ENCODE measurements at regions not wholly inside any gene's neighbourhood (a gene's known extent, or its start where the extent isn't known, plus 50 kb on each side); places are given as distances from the start of the nearest gene placed in this dataset.

DNA sequence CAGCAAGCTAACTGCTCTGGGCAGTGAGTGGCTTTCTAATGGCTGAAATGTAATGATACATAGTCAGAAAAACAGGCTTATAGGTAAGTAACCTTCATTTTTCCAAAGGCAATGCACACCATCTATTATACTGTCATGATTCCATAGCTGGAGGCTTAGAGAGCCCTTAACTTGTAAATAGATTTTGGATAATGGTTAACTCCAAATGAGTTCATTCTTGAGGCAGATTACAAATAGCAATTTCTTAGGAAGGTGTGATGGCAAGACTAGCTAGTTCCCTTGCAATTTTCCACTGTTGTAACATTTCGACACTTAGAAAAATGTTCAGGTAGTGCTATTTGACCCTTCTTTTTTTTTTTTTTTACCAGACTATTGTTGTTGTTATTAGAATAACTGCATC lies 789.8 kb upstream of the PCDH9 start:
- H3K23me2 ChIP-seq (ENCODE audit: low read depth, low read length): no peaks in the 10 kb centered on the region
- H3K9me3 ChIP-seq (ENCODE audit: insufficient read depth in 2 of 2, low read depth in 1 of 2, low read length in 1 of 2): peaks cover 0 to 5% of the 10 kb centered on the region in 2 experiments; a peak in 3 of 4 replicates
- no peak overlapping the region for H3K4me2 ChIP-seq (ENCODE audit: insufficient read depth in 1 of 2, low read depth in 2 of 2, low read length in 2 of 2)
- FAIRE-seq (no peak), DNase-seq (ENCODE audit: low read depth in 1 of 2, low spot score in 2 of 2) (no peak)
- H3K4me3 ChIP-seq (ENCODE audit: extremely low read depth in 1 of 4, insufficient read depth in 2 of 4, low read depth in 3 of 4, low read length in 4 of 4): no peak overlapping the region
- no peak overlapping the region for H2BK15ac ChIP-seq (ENCODE audit: low read length)
- 0 out of 8 replicates have a peak, but pooled peaks cover 0 to 3% (median 0%) of the 10 kb centered on the region in 4 experiments for H3K36me3 ChIP-seq (ENCODE audit: control insufficient read depth in 2 of 4, insufficient read depth in 4 of 4, low read length in 3 of 4)
- no peak overlapping the region for H3K4ac ChIP-seq (replicated peaks; ENCODE audit: insufficient read length, low read depth, low read length)
- no peak overlapping the region for H4K5ac ChIP-seq (ENCODE audit: insufficient read length, low read depth, low read length)
- POLR2A ChIA-PET (ENCODE audit: partially characterized antibody): no interaction called here
- H3K27me3 ChIP-seq (replicated peaks in 1 of 4; ENCODE audit: control insufficient read depth in 3 of 4, extremely low read depth in 1 of 4, insufficient read depth in 3 of 4, low read length in 3 of 4): no peaks in the 10 kb centered on the region
- CTCF ChIA-PET (ENCODE audit: partially characterized antibody): interaction anchor here (0.7 kb wide), 1 partner anchor 303 kb away, joined by 3 read pairs; no protein-coding TSS in a partner anchor
- TF ChIP-seq BACH1 (IDR thresholded peaks at IDR 0.05; ENCODE audit: low read length) (no peak), PHF8 (conservative IDR thresholded peaks at IDR 0.05; ENCODE audit: low read depth, low read length) (no peak), YY1 (IDR thresholded peaks at IDR 0.05; ENCODE audit: low read depth, low read length) (no peak), ASH2L (IDR thresholded peaks at IDR 0.05; ENCODE audit: low read length) (no peak), SAP30 (IDR thresholded peaks at IDR 0.05; ENCODE audit: insufficient read depth, insufficient replicate concordance, low read length) (no peak), HDAC6 (IDR thresholded peaks at IDR 0.05; ENCODE audit: low read depth, low read length) (no peak), CREB1 (IDR thresholded peaks at IDR 0.05) (no peak), FOSL1 (IDR thresholded peaks at IDR 0.05; ENCODE audit: insufficient read depth, low read depth, low read length) (no peak)
- 100% methylated on average over 1 of the region's 1 CpG; no CpG with 5 or more reads in 1 of the 2 experiments for WGBS, 2 experiments (ENCODE audit: extremely low coverage in 1 of 2, insufficient coverage in 1 of 2, insufficient read length in 1 of 2, insufficient replicate concordance in 2 of 2, low coverage in 1 of 2, low lambda C conversion rate in 2 of 2, missing lambda C conversion rate in 1 of 2)
- no peak overlapping the region for H3K9ac ChIP-seq (replicated peaks in 1 of 4; ENCODE audit: extremely low read depth in 1 of 4, low read depth in 3 of 4, low read length in 3 of 4)
- H3K23ac ChIP-seq (ENCODE audit: insufficient read length): no peak overlapping the region
- no peak overlapping the region for H4K8ac ChIP-seq (ENCODE audit: extremely low read depth, insufficient read depth, low read length)
- H3K18ac ChIP-seq (ENCODE audit: extremely low read depth, low read length): no peak overlapping the region
- H2AFZ ChIP-seq (ENCODE audit: low read length): no peak overlapping the region
- no peak overlapping the region for H2BK12ac ChIP-seq (ENCODE audit: low read depth, low read length)
- no peak overlapping the region for H3K14ac ChIP-seq (ENCODE audit: insufficient read length)
- no peak overlapping the region for H3K56ac ChIP-seq (replicated peaks; ENCODE audit: insufficient read length, low read depth, low read length)
- no peak overlapping the region for H2BK120ac ChIP-seq (replicated peaks; ENCODE audit: low read depth, low read length)
- no peak overlapping the region for H2BK20ac ChIP-seq (ENCODE audit: low read length)
- H3K79me1 ChIP-seq (ENCODE audit: low read depth, low read length): no peaks in the 10 kb centered on the region
- H3K4me1 ChIP-seq (replicated peaks in 1 of 4; ENCODE audit: control insufficient read depth in 3 of 4, insufficient read depth in 4 of 4, low read length in 3 of 4): peaks cover 0 to 9% (median 7%) of the 10 kb centered on the region in 4 experiments; a peak in 6 of 7 replicates
- H4K91ac ChIP-seq (replicated peaks; ENCODE audit: insufficient read length, low read length): no peak overlapping the region
- H3K79me2 ChIP-seq (ENCODE audit: control insufficient read depth in 1 of 2, insufficient read depth in 2 of 2, low read length in 2 of 2): no peaks in the 10 kb centered on the region
- H4K20me1 ChIP-seq (replicated peaks in 1 of 2; ENCODE audit: control insufficient read depth in 1 of 2, insufficient read depth in 2 of 2, low read length in 2 of 2): no peaks in the 10 kb centered on the region
- no peak overlapping the region for H3K27ac ChIP-seq (ENCODE audit: low read depth, low read length)
- no peak overlapping the region for H2AK5ac ChIP-seq (ENCODE audit: low read depth, low read length)
- no peak overlapping the region for H2BK5ac ChIP-seq (ENCODE audit: low read depth, low read length)

Measured in H1 (cell line).